Adrenal gland (tissue), 9 donors: ENCODE measurements at regions not wholly inside any gene's neighbourhood (a gene's known extent, or its start where the extent isn't known, plus 50 kb on each side); places are given as distances from the start of the nearest gene placed in this dataset.

Experiments used
- DNase-seq, 7 donors: peaks; one replicate each; pipeline ENCODE4 v3.0.0-alpha.2; 2019 to 2020
- H3K27ac ChIP-seq, 5 donors: fragments of 200-600 bp; sonication (generic) in 4 of 5; 1 replicate in 3 of 5; 2 replicates in 2 of 5; pipeline versions ENCODE4 v1.5.1 to v1.8.0; 2016 to 2020; ENCODE audit warnings: mild to moderate bottlenecking in 1 of 5
- H3K27me3 ChIP-seq: fragments of 200-600 bp; 2 replicates; pipeline ENCODE4 v1.8.0; 2021
- H3K36me3 ChIP-seq, 2 donors: fragments of 200-600 bp; replicated peaks in 1 of 2; 1 replicate in 1 of 2; 2 replicates in 1 of 2; pipeline versions ENCODE4 v1.5.1 to v1.8.0; 2018 to 2022
- H3K4me1 ChIP-seq, 2 donors: fragments of 200-600 bp; replicated peaks in 1 of 2; 1 replicate in 1 of 2; 2 replicates in 1 of 2; pipeline versions ENCODE4 v1.5.1 to v1.8.0; 2018 to 2021
- H3K4me3 ChIP-seq, 4 donors: fragments of 200-600 bp; sonication (generic) in 3 of 4; one replicate each; pipeline ENCODE4 v1.5.1; 2016 to 2018
- H3K9me3 ChIP-seq, 3 donors: fragments of 200-600 bp; sonication (generic) in 1 of 3; replicated peaks in 1 of 3; 1 replicate in 2 of 3; 2 replicates in 1 of 3; pipeline versions ENCODE4 v1.5.1 to v1.8.0; 2016 to 2021
- CTCF ChIP-seq, 6 experiments: fragments of 450-650 bp in 4 of 6; fragments of 200-600 bp in 2 of 6; sonication (generic) in 1 of 6; IDR thresholded peaks; 1 replicate in 5 of 6; 2 replicates in 1 of 6; pipeline versions ENCODE4 v1.5.1 to v1.8.0; 2016 to 2021; ENCODE audit warnings: antibody characterized with exemption in 6 of 6, mild to moderate bottlenecking in 2 of 6, moderate library complexity in 1 of 6
- POLR2A ChIP-seq, 2 donors: fragments of 450-650 bp; IDR thresholded peaks; one replicate each; pipeline ENCODE4 v1.6.1; 2017; ENCODE audit warnings: antibody characterized with exemption in 2 of 2, mild to moderate bottlenecking in 2 of 2, moderate library complexity in 1 of 2
- WGBS, 4 donors: extraction: QIAGEN DNeasy Blood & Tissue Kit in 2 of 4; methylation state at CpG; one replicate each; pipeline versions ENCODE4 v1.1.5 to v1.1.7; 2013 to 2017; 5-methylcytosine and 5-hydroxymethylcytosine counted together
- intact Hi-C, 2 donors: fragments of 100-400 bp; cut with DNase I; formaldehyde crosslinking; loops; one replicate each; pipeline versions ENCODE4 v1.14.1 to v1.15.0; 2022 to 2023
- donor health status: healthy with polysubstance abuse.
- donor health status: Bipolar disorder and iron deficiency.
- donor health status: DM: yes; HTN: yes; CAD: no.
- donor health status: DM: no; HTN: no; CAD: no.
- donor health status: DM: no; HTN: no; CAD: no.

- Histone ChIP-seq H3K4me1 (no peaks in the 10 kb centered on the region), H3K4me3 (no peak overlapping the region), H3K36me3 (no peaks in the 10 kb centered on the region), H3K27ac (no peak overlapping the region), H3K27me3 (no peaks in the 10 kb centered on the region), H3K9me3 (no peaks in the 10 kb centered on the region)
- TF ChIP-seq CTCF (IDR thresholded peaks at IDR 0.05): no peak
- no peak for TF ChIP-seq POLR2A (IDR thresholded peaks at IDR 0.05)
- intact Hi-C loops: no loop called here
- DNase-seq: no peak
- WGBS, 4 donors: 50 to 84% (median 80%) methylated on average over 1 to 3 of the region's 3 CpGs
These were observed 535.7 kb upstream of the CNKSR2 start for GRCh38 chrX:20838477-20838876.

- H3K9me3 ChIP-seq: no peaks in the 10 kb centered on the region
- H3K27ac ChIP-seq: no peak overlapping the region
- intact Hi-C loops: no loop called here
- no peaks in the 10 kb centered on the region for H3K4me1 ChIP-seq
- TF ChIP-seq CTCF (IDR thresholded peaks at IDR 0.05) (no peak), POLR2A (IDR thresholded peaks at IDR 0.05) (no peak)
- 29 to 49% (median 38%) methylated on average over 5 of the region's 5 CpGs for WGBS, 4 donors
- no peaks in the 10 kb centered on the region for H3K36me3 ChIP-seq
- no peak overlapping the region for H3K4me3 ChIP-seq
- no peaks in the 10 kb centered on the region for H3K27me3 ChIP-seq
- no peak for DNase-seq
These were observed 544.3 kb upstream of the CNKSR2 start for GRCh38 chrX:20829665-20830491.

- intact Hi-C loops: no loop called here
- Histone ChIP-seq H3K36me3 (no peaks in the 10 kb centered on the region), H3K27me3 (no peaks in the 10 kb centered on the region), H3K4me1 (no peaks in the 10 kb centered on the region), H3K27ac (no peak overlapping the region), H3K9me3 (no peaks in the 10 kb centered on the region), H3K4me3 (no peak overlapping the region)
- 68 to 80% (median 74%) methylated on average over 1 to 2 of the region's 2 CpGs for WGBS, 4 donors
- no peak for DNase-seq
- TF ChIP-seq POLR2A (IDR thresholded peaks at IDR 0.05): no peak
- TF ChIP-seq CTCF (IDR thresholded peaks at IDR 0.05): no peak
These were observed 548.2 kb upstream of the CNKSR2 start for GRCh38 chrX:20825984-20826383.

GRCh38 chrX:20803971-20804370, 537.3 kb upstream of the RPS6KA3 start:
- WGBS, 4 donors: 60 to 89% (median 75%) methylated on average over 1 of the region's 1 CpG
- Histone ChIP-seq H3K27ac (no peak overlapping the region), H3K9me3 (no peaks in the 10 kb centered on the region), H3K4me3 (no peak overlapping the region), H3K27me3 (no peaks in the 10 kb centered on the region), H3K4me1 (no peaks in the 10 kb centered on the region), H3K36me3 (no peaks in the 10 kb centered on the region)
- no peak for TF ChIP-seq CTCF (IDR thresholded peaks at IDR 0.05)
- TF ChIP-seq POLR2A (IDR thresholded peaks at IDR 0.05): no peak
- no peak for DNase-seq
- intact Hi-C loops: no loop called here
